GM12891 (cell line): ENCODE measurements at regions not wholly inside any gene's neighbourhood (a gene's known extent, or its start where the extent isn't known, plus 50 kb on each side); places are given as distances from the start of the nearest gene placed in this dataset.

Experiments used
- DNase-seq: peaks from one replicate; pipeline ENCODE4 v3.0.0; 2011; ENCODE audit warnings: low spot score; ENCODE audit not compliant: insufficient read length
- FAIRE-seq: peaks from 2 replicates; lab custom pipeline; 2011; peaks lifted over from hg19 to GRCh38; lab: Jason Lieb, UNC
- PAX5 ChIP-seq: IDR thresholded peaks from 2 replicates; pipeline ENCODE4 v1.6.1; 2011; ENCODE audit warnings: low read length, moderate library complexity, mild to moderate bottlenecking; ENCODE audit not compliant: insufficient read depth, severe bottlenecking
- POLR2A ChIP-seq: IDR thresholded peaks from 2 replicates; pipeline ENCODE4 v1.6.1; 2011; ENCODE audit warnings: low read depth, low read length, control low read depth
- POLR2AphosphoS5 ChIP-seq: IDR thresholded peaks from 2 replicates; pipeline ENCODE4 v1.6.1; 2011; ENCODE audit warnings: low read depth, low read length, control low read depth
- POU2F2 ChIP-seq: IDR thresholded peaks from 2 replicates; pipeline ENCODE4 v1.6.1; 2011; ENCODE audit warnings: low read depth, mild to moderate bottlenecking, control low read depth, low read length, moderate library complexity
- SPI1 ChIP-seq: IDR thresholded peaks from 2 replicates; pipeline ENCODE4 v1.6.1; 2011; ENCODE audit warnings: low read depth, low read length, control low read depth
- TAF1 ChIP-seq: IDR thresholded peaks from 2 replicates; pipeline ENCODE4 v1.6.1; 2011; ENCODE audit warnings: low read depth, low read length, control low read depth

DNA sequence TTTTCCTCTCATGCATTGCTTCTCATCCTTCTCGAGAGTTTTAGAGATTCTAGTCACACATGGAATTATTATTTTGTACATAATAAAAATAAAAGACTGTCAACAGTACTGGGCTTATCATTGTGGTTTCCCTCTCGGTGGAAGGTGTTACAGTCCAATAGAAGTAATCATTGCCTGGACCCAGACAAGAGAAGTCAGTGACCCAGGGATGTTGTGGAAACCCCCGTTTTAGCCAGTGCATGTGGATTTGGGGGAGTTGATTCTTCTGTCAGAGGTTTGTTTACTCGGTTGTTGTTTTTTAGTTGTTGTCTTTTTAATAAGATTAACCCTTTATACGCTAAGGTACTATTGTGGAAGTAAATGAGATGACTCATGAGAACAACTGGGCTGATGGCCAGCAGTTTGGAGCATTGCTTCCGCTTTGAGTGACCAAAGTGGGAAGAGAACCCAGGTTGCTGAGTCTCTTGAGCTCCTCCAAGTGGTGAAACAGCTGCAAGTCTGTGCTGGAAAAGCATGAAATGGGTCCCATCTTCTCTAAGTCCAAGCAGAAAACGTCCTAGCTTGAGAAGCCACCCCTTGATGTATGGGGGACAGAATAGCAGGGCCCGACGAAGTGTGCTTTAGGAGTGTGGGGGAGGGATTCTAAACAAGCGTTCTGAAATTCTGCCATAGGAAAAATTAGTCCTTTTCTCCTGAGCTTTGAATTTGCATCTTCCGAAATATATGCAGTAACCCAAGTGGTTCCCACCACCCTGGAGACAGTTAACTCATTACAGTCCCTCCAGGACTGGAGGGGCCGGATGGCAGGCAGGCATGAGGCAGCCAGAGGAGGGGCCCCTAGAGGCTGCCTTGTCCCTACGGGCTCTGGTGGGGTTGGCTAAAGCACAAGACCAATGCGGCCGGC, 61.8 kb upstream of the GPR45 start:
- no peak for FAIRE-seq
- no peak for DNase-seq
- TF ChIP-seq SPI1: no peak
- no peak for TF ChIP-seq POLR2A
- TF ChIP-seq POLR2AphosphoS5: no peak
- no peak for TF ChIP-seq TAF1
- no peak for TF ChIP-seq POU2F2
- no peak for TF ChIP-seq PAX5

- TF ChIP-seq TAF1: no peak
- TF ChIP-seq SPI1: no peak
- no peak for TF ChIP-seq POLR2A
- TF ChIP-seq POU2F2: no peak
- TF ChIP-seq POLR2AphosphoS5: no peak
- TF ChIP-seq PAX5: no peak
- DNase-seq: no peak
- no peak for FAIRE-seq
These were observed 61.0 kb upstream of the GPR45 start for GRCh38 chr2:105180491-105180972.

DNA sequence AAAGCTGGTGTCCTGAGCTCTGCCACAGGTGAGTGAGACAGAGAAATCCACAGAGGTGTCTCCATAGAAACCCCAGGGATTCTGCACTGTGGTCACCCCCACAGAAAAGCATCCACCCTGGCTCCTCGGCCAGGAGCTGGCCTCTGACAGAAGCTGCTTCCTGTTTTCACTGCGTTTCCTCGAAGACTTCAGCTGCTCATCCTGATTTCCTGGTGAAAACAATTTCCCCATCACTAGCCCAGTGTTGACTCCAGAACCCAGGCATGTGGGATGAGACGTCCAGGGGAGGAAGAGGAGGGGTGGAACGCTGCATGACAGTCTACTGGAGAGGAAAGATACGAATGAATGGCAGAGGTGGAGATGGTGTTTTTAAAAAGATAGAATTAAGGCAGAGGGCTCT, 60.3 kb upstream of the GPR45 start:
- FAIRE-seq: no peak
- TF ChIP-seq SPI1 (no peak), POLR2A (no peak), PAX5 (no peak), TAF1 (no peak), POU2F2 (no peak), POLR2AphosphoS5 (no peak)

GRCh38 chr2:105183555-105184323, 57.8 kb upstream of the GPR45 start:
- FAIRE-seq (no peak), DNase-seq (peak; percentile 38)
- TF ChIP-seq SPI1: peak; percentile 86
- no peak for TF ChIP-seq PAX5
- TF ChIP-seq TAF1: no peak

More for the DNA sequence above, 60.3 kb upstream of the GPR45 start:
- DNase-seq: no peak

- TF ChIP-seq TAF1 (no peak), POLR2AphosphoS5 (no peak), PAX5 (no peak), POU2F2 (no peak), SPI1 (no peak), POLR2A (no peak)
- DNase-seq: no peak
- peak; percentile 66 for FAIRE-seq
These were observed 57.1 kb upstream of the GPR45 start for GRCh38 chr2:105184420-105184819.

GRCh38 chr2:105186967-105187498, 54.5 kb upstream of the GPR45 start:
- TF ChIP-seq TAF1: no peak
- TF ChIP-seq POLR2AphosphoS5: no peak
- no peak for TF ChIP-seq POU2F2
- TF ChIP-seq POLR2A: no peak
- no peak for TF ChIP-seq PAX5
- FAIRE-seq: no peak
- DNase-seq: no peak

DNA sequence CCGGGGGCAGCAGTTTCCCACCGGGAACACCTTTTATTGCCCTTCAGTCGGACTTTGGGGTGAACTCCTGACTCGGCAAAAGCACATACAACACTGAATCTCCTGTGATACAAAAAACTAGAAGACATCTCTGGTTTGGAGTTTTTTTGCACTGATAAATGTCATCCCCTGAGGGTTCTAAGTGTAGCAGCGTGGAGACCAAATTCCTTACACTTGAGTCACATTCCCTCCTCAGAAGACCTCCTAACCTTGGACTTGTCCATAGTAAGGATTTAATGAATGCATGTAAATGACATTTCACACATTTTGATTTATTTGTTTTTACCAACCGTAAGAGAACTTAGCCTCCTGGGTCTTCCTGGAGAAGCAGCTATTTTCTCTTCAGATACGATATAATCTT, 54.0 kb upstream of the GPR45 start:
- no peak for TF ChIP-seq POU2F2
- TF ChIP-seq POLR2AphosphoS5: no peak
- no peak for TF ChIP-seq POLR2A
- TF ChIP-seq PAX5: no peak
- no peak for TF ChIP-seq SPI1
- TF ChIP-seq TAF1: no peak
- no peak for DNase-seq
- FAIRE-seq: no peak

GRCh38 chr2:105188343-105188742, 53.2 kb upstream of the GPR45 start:
- FAIRE-seq (no peak), DNase-seq (no peak)
- TF ChIP-seq POLR2A: no peak
- TF ChIP-seq POU2F2: no peak
- no peak for TF ChIP-seq SPI1
- TF ChIP-seq PAX5: no peak
- TF ChIP-seq TAF1: no peak
- TF ChIP-seq POLR2AphosphoS5: no peak
